ENCODE measurements at regions not wholly inside any gene's neighbourhood (a gene's known extent, or its start where the extent isn't known, plus 50 kb on each side); places are given as distances from the start of the nearest gene placed in this dataset.

DNA sequence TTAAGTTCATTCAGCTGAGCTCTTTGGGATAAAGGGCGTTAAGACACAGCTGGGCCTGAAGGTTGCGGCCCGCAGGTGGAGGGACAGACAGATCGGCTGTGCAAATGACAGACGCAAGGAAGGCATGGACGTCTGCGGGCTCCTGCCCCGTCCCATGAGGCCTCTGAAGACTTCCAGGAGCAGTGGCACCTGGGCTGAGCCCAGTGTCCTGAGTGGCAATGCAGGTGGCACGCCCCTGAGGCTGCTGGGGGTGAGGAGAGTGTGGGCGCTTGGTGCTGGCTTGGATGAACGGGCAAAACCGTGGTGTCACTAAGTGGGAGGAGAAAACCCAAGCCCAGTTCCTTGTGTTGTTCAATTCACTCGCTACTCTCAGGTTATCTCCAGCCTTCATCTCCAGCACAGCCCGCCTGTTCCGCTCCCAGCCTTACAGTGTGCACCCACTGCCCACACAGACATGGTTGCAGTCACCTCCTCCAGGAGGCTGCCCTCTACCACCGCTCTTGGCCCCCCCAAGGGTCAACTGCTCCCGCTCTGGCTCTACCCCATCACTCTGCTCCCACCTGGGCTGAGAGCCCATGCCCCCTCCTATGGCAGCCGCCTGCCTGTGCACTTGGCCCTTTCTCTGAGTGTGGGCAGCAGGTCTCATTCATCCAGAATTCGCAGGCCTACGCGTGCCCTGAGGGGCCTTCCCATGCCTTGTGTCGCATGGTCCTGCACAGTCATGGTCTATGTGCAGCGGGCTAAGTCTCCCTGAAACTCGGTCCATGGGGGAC, 50.3 kb downstream of the PTGR3 start:
- Histone ChIP-seq H3K14ac (ENCODE audit: low read length in 2 of 2) (peak overlapping the region in 1 of 2 experiments; percentile 72), H2BK5ac (ENCODE audit: low read depth, low read length, poor library complexity, severe bottlenecking) (no peak overlapping the region), H3K4me1 (ENCODE audit: control insufficient read depth, insufficient read depth, low read depth, low read length) (no peaks in the 10 kb centered on the region), H3K4me3 (ENCODE audit: insufficient read depth in 1 of 2, low read depth in 1 of 2, low read length in 2 of 2) (no peak overlapping the region), H4K8ac (ENCODE audit: low read length) (no peak overlapping the region), H3K27me3 (ENCODE audit: control insufficient read depth in 1 of 2, insufficient read depth in 1 of 2, low read length in 2 of 2) (peaks cover 0 to 10% of the 10 kb centered on the region in 2 experiments), H3K9ac (ENCODE audit: low read length) (no peak overlapping the region), H3K4me2 (ENCODE audit: low read length, poor library complexity, severe bottlenecking) (no peak overlapping the region), H4K91ac (ENCODE audit: low read length) (no peak overlapping the region), H2BK120ac (ENCODE audit: low read depth, low read length) (no peak overlapping the region), H3K4ac (ENCODE audit: low read depth in 1 of 2, low read length in 2 of 2) (no peak overlapping the region), H2BK12ac (ENCODE audit: low read length in 2 of 2) (no peak overlapping the region), H2AK5ac (ENCODE audit: low read length, severe bottlenecking) (no peak overlapping the region), H3K27ac (ENCODE audit: low read length, poor library complexity, severe bottlenecking) (no peak overlapping the region), H3K79me1 (replicated peaks; ENCODE audit: low read length, poor library complexity, severe bottlenecking) (no peaks in the 10 kb centered on the region), H3K18ac (ENCODE audit: low read depth in 1 of 2, low read length in 2 of 2) (no peak overlapping the region), H3K9me3 (ENCODE audit: control insufficient read depth, low read length) (peaks cover 4% of the 10 kb centered on the region), H2BK15ac (ENCODE audit: low read depth, poor library complexity, severe bottlenecking) (no peak overlapping the region), H3K23ac (ENCODE audit: low read length in 2 of 2) (no peak overlapping the region), H2AFZ (ENCODE audit: low read depth, low read length) (no peak overlapping the region), H3K36me3 (ENCODE audit: control insufficient read depth in 1 of 2, insufficient read depth in 2 of 2, low read depth in 1 of 2, low read length in 2 of 2) (no peaks in the 10 kb centered on the region)
- 91% methylated on average over 21 of the region's 24 CpGs for WGBS
- no peak for DNase-seq

DNA sequence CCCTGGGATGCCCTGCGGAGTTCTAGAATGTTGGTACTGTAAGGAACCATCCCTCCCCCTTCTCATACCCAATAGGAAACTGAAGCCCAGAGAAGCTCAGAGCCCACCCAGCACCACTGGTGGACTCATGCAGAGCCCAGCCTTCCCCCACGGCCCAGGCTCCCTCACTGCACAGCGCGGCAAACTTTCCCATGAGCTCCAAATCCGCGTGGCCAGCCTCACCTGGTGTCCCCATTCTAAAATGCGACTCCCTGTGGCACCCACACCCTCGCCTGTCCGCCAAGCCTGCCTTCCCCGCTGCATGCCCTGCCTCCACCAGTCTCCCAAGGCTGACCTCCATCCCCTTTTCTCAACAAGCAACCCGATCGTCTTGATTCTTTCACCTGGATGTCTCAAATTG, 51.1 kb downstream of the PTGR3 start:
- Histone ChIP-seq H3K27me3 (ENCODE audit: control insufficient read depth in 1 of 2, insufficient read depth in 1 of 2, low read length in 2 of 2) (peaks cover 0 to 10% of the 10 kb centered on the region in 2 experiments), H3K4me2 (ENCODE audit: low read length, poor library complexity, severe bottlenecking) (no peak overlapping the region), H3K4me3 (ENCODE audit: insufficient read depth in 1 of 2, low read depth in 1 of 2, low read length in 2 of 2) (no peak overlapping the region), H4K91ac (ENCODE audit: low read length) (no peak overlapping the region), H4K8ac (ENCODE audit: low read length) (no peak overlapping the region), H3K9me3 (ENCODE audit: control insufficient read depth, low read length) (peaks cover 10% of the 10 kb centered on the region), H3K4ac (ENCODE audit: low read depth in 1 of 2, low read length in 2 of 2) (no peak overlapping the region), H2BK5ac (ENCODE audit: low read depth, low read length, poor library complexity, severe bottlenecking) (no peak overlapping the region), H3K79me1 (replicated peaks; ENCODE audit: low read length, poor library complexity, severe bottlenecking) (no peaks in the 10 kb centered on the region), H3K23ac (ENCODE audit: low read length in 2 of 2) (no peak overlapping the region), H3K18ac (ENCODE audit: low read depth in 1 of 2, low read length in 2 of 2) (no peak overlapping the region), H3K36me3 (ENCODE audit: control insufficient read depth in 1 of 2, insufficient read depth in 2 of 2, low read depth in 1 of 2, low read length in 2 of 2) (no peaks in the 10 kb centered on the region), H3K9ac (ENCODE audit: low read length) (no peak overlapping the region), H2AFZ (ENCODE audit: low read depth, low read length) (no peak overlapping the region), H3K4me1 (ENCODE audit: control insufficient read depth, insufficient read depth, low read depth, low read length) (no peaks in the 10 kb centered on the region), H2BK120ac (ENCODE audit: low read depth, low read length) (no peak overlapping the region), H2BK12ac (ENCODE audit: low read length in 2 of 2) (no peak overlapping the region), H2AK5ac (ENCODE audit: low read length, severe bottlenecking) (no peak overlapping the region), H2BK15ac (ENCODE audit: low read depth, poor library complexity, severe bottlenecking) (no peak overlapping the region), H3K27ac (ENCODE audit: low read length, poor library complexity, severe bottlenecking) (no peak overlapping the region), H3K14ac (ENCODE audit: low read length in 2 of 2) (no peak overlapping the region)
- 90% methylated on average over 12 of the region's 12 CpGs for WGBS
- DNase-seq, result no peak

DNA sequence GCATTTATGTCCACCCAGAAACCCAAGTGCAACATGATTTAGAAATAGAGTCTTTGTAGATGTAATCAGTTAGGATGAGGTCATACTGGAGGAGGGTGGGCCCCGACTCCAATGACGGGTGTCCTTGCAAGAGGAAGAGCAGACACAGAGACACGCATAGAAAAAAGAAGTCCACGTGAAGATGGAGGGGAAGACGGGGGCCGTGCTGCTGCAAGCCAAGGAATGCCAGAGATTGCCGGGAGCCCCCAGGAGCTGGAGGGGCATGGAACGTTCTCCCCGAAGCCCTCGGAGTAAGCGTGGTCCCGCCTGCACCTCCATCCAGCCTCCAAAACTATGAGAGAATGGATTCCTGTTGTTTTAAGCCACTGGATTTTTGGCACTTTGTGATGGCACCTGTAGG, 51.6 kb downstream of the PTGR3 start:
- no peak overlapping the region for H3K27ac ChIP-seq (ENCODE audit: low read length, poor library complexity, severe bottlenecking)
- H3K9me3 ChIP-seq (ENCODE audit: control insufficient read depth, low read length), result peaks cover 10% of the 10 kb centered on the region
- WGBS, result 90% methylated on average over 12 of the region's 12 CpGs
- no peaks in the 10 kb centered on the region for H3K36me3 ChIP-seq (ENCODE audit: control insufficient read depth in 1 of 2, insufficient read depth in 2 of 2, low read depth in 1 of 2, low read length in 2 of 2)
- peaks cover 0 to 10% of the 10 kb centered on the region in 2 experiments for H3K27me3 ChIP-seq (ENCODE audit: control insufficient read depth in 1 of 2, insufficient read depth in 1 of 2, low read length in 2 of 2)
- H4K8ac ChIP-seq (ENCODE audit: low read length), result no peak overlapping the region
- no peaks in the 10 kb centered on the region for H3K4me1 ChIP-seq (ENCODE audit: control insufficient read depth, insufficient read depth, low read depth, low read length)
- DNase-seq, result no peak
- no peak overlapping the region for H2BK15ac ChIP-seq (ENCODE audit: low read depth, poor library complexity, severe bottlenecking)
- no peak overlapping the region for H3K9ac ChIP-seq (ENCODE audit: low read length)
- no peak overlapping the region for H3K4me2 ChIP-seq (ENCODE audit: low read length, poor library complexity, severe bottlenecking)
- no peaks in the 10 kb centered on the region for H3K79me1 ChIP-seq (replicated peaks; ENCODE audit: low read length, poor library complexity, severe bottlenecking)
- H2BK12ac ChIP-seq (ENCODE audit: low read length in 2 of 2), result no peak overlapping the region
- no peak overlapping the region for H3K4me3 ChIP-seq (ENCODE audit: insufficient read depth in 1 of 2, low read depth in 1 of 2, low read length in 2 of 2)
- H3K18ac ChIP-seq (ENCODE audit: low read depth in 1 of 2, low read length in 2 of 2), result no peak overlapping the region
- no peak overlapping the region for H3K23ac ChIP-seq (ENCODE audit: low read length in 2 of 2)
- H3K4ac ChIP-seq (ENCODE audit: low read depth in 1 of 2, low read length in 2 of 2), result no peak overlapping the region
- no peak overlapping the region for H2BK5ac ChIP-seq (ENCODE audit: low read depth, low read length, poor library complexity, severe bottlenecking)
- H4K91ac ChIP-seq (ENCODE audit: low read length), result no peak overlapping the region
- H3K14ac ChIP-seq (ENCODE audit: low read length in 2 of 2), result no peak overlapping the region
- no peak overlapping the region for H2AK5ac ChIP-seq (ENCODE audit: low read length, severe bottlenecking)
- H2BK120ac ChIP-seq (ENCODE audit: low read depth, low read length), result no peak overlapping the region
- H2AFZ ChIP-seq (ENCODE audit: low read depth, low read length), result no peak overlapping the region

DNA sequence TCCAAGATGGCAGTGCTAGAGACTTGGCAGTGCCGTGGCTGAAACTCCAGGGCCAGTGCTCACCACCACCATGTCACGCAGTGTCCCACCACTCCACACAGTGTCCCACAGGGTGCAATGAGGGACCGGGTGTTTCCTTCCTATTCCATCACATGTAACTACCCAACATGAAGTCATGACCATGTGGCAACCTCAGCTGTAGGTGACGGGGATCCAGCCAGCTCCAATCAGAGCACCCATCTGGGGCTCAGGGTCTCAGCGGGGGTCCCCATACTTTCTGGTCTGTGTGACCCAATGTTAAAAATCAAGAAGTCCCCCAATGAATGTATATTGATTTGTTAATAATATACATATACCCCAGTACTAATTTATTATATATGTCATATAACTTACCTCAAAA, 52.1 kb downstream of the PTGR3 start:
- peaks cover 0 to 10% of the 10 kb centered on the region in 2 experiments for H3K27me3 ChIP-seq (ENCODE audit: control insufficient read depth in 1 of 2, insufficient read depth in 1 of 2, low read length in 2 of 2)
- no peaks in the 10 kb centered on the region for H3K79me1 ChIP-seq (replicated peaks; ENCODE audit: low read length, poor library complexity, severe bottlenecking)
- H3K4me2 ChIP-seq (ENCODE audit: low read length, poor library complexity, severe bottlenecking), result no peak overlapping the region
- H2BK5ac ChIP-seq (ENCODE audit: low read depth, low read length, poor library complexity, severe bottlenecking), result no peak overlapping the region
- WGBS, result 96% methylated on average over 5 of the region's 5 CpGs
- no peak overlapping the region for H2AFZ ChIP-seq (ENCODE audit: low read depth, low read length)
- DNase-seq, result no peak
- no peak overlapping the region for H2AK5ac ChIP-seq (ENCODE audit: low read length, severe bottlenecking)
- no peak overlapping the region for H2BK120ac ChIP-seq (ENCODE audit: low read depth, low read length)
- no peaks in the 10 kb centered on the region for H3K36me3 ChIP-seq (ENCODE audit: control insufficient read depth in 1 of 2, insufficient read depth in 2 of 2, low read depth in 1 of 2, low read length in 2 of 2)
- H3K9me3 ChIP-seq (ENCODE audit: control insufficient read depth, low read length), result peaks cover 15% of the 10 kb centered on the region
- no peak overlapping the region for H3K4ac ChIP-seq (ENCODE audit: low read depth in 1 of 2, low read length in 2 of 2)
- no peak overlapping the region for H3K14ac ChIP-seq (ENCODE audit: low read length in 2 of 2)
- H4K8ac ChIP-seq (ENCODE audit: low read length), result no peak overlapping the region
- no peak overlapping the region for H3K9ac ChIP-seq (ENCODE audit: low read length)
- H3K4me3 ChIP-seq (ENCODE audit: insufficient read depth in 1 of 2, low read depth in 1 of 2, low read length in 2 of 2), result no peak overlapping the region
- no peak overlapping the region for H3K23ac ChIP-seq (ENCODE audit: low read length in 2 of 2)
- H3K4me1 ChIP-seq (ENCODE audit: control insufficient read depth, insufficient read depth, low read depth, low read length), result no peaks in the 10 kb centered on the region
- H3K18ac ChIP-seq (ENCODE audit: low read depth in 1 of 2, low read length in 2 of 2), result no peak overlapping the region
- H3K27ac ChIP-seq (ENCODE audit: low read length, poor library complexity, severe bottlenecking), result no peak overlapping the region
- no peak overlapping the region for H4K91ac ChIP-seq (ENCODE audit: low read length)
- H2BK12ac ChIP-seq (ENCODE audit: low read length in 2 of 2), result no peak overlapping the region
- H2BK15ac ChIP-seq (ENCODE audit: low read depth, poor library complexity, severe bottlenecking), result no peak overlapping the region

Measured in mesenchymal stem cell (in vitro differentiated cells and primary cell).